ENCODE measurements at regions not wholly inside any gene's neighbourhood (a gene's known extent, or its start where the extent isn't known, plus 50 kb on each side); places are given as distances from the start of the nearest gene placed in this dataset.
"Not testable (repeated sequence)": the region's sequence is repeated elsewhere in the genome, so short reads cannot be mapped to it uniquely, and the experiment has no call there.

GRCh38 chr10:94104316-94105000 is 110.7 kb downstream of the PLCE1 start:
- H3K36me3 ChIP-seq (ENCODE audit: control insufficient read depth, insufficient read depth, low read length): no peaks in the 10 kb centered on the region
- no peak overlapping the region for H3K9ac ChIP-seq (ENCODE audit: low read depth, low read length)
- H3K27ac ChIP-seq (ENCODE audit: low read depth, low read length): no peak overlapping the region
- H3K27me3 ChIP-seq (ENCODE audit: control insufficient read depth, insufficient read depth, low read length): no peaks in the 10 kb centered on the region
- no peaks in the 10 kb centered on the region for H3K9me3 ChIP-seq (ENCODE audit: control insufficient read depth, insufficient read depth, low read length)
- no peak overlapping the region for H3K4me3 ChIP-seq (ENCODE audit: low read depth, low read length)
- H3K4me1 ChIP-seq (ENCODE audit: control insufficient read depth, insufficient read depth, low read length): no peaks in the 10 kb centered on the region; the same call in 1 of the 2 replicates

DNA sequence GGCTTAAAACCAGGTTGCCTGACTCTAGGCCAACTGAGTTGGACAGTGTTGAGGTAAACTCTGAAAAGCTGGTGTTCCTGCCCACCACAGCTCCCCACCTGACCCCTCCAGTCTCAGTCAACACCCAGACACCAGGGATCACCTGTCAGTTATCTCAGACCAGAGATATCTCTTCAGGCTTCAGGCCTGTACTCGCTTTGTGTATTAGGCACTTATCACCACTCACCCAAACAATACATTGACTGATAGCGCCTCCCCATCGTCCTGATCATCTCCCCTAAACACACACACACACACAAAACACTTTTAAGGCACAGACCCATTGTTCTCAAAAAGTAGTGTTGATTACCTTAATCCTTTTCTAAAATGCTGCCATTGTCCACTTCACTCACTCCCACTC is 111.5 kb downstream of the PLCE1 start:
- Histone ChIP-seq H3K9me3 (ENCODE audit: control insufficient read depth, insufficient read depth, low read length) (no peaks in the 10 kb centered on the region), H3K27me3 (ENCODE audit: control insufficient read depth, insufficient read depth, low read length) (no peaks in the 10 kb centered on the region), H3K9ac (ENCODE audit: low read depth, low read length) (no peak overlapping the region), H3K27ac (ENCODE audit: low read depth, low read length) (no peak overlapping the region), H3K36me3 (ENCODE audit: control insufficient read depth, insufficient read depth, low read length) (no peaks in the 10 kb centered on the region), H3K4me1 (ENCODE audit: control insufficient read depth, insufficient read depth, low read length) (no peaks in the 10 kb centered on the region; the same call in 1 of the 2 replicates), H3K4me3 (ENCODE audit: low read depth, low read length) (no peak overlapping the region)

- no peaks in the 10 kb centered on the region for H3K9me3 ChIP-seq (ENCODE audit: control insufficient read depth, insufficient read depth, low read length)
- no peaks in the 10 kb centered on the region for H3K36me3 ChIP-seq (ENCODE audit: control insufficient read depth, insufficient read depth, low read length)
- no peaks in the 10 kb centered on the region; the same call in 1 of the 2 replicates for H3K4me1 ChIP-seq (ENCODE audit: control insufficient read depth, insufficient read depth, low read length)
- H3K9ac ChIP-seq (ENCODE audit: low read depth, low read length): no peak overlapping the region
- no peaks in the 10 kb centered on the region for H3K27me3 ChIP-seq (ENCODE audit: control insufficient read depth, insufficient read depth, low read length)
- no peak overlapping the region for H3K4me3 ChIP-seq (ENCODE audit: low read depth, low read length)
- no peak overlapping the region for H3K27ac ChIP-seq (ENCODE audit: low read depth, low read length)
These were observed 113.5 kb downstream of the PLCE1 start for GRCh38 chr10:94107191-94107590.

GRCh38 chr10:94108200-94108599 is 114.5 kb downstream of the PLCE1 start:
- Histone ChIP-seq H3K27me3 (ENCODE audit: control insufficient read depth, insufficient read depth, low read length) (no peaks in the 10 kb centered on the region), H3K9ac (ENCODE audit: low read depth, low read length) (no peak overlapping the region), H3K27ac (ENCODE audit: low read depth, low read length) (no peak overlapping the region), H3K4me3 (ENCODE audit: low read depth, low read length) (no peak overlapping the region), H3K4me1 (ENCODE audit: control insufficient read depth, insufficient read depth, low read length) (no peaks in the 10 kb centered on the region; the same call in 1 of the 2 replicates), H3K36me3 (ENCODE audit: control insufficient read depth, insufficient read depth, low read length) (no peaks in the 10 kb centered on the region), H3K9me3 (ENCODE audit: control insufficient read depth, insufficient read depth, low read length) (no peaks in the 10 kb centered on the region)

- H3K27ac ChIP-seq (ENCODE audit: low read depth, low read length): no peak overlapping the region
- no peaks in the 10 kb centered on the region; the same call in 1 of the 2 replicates for H3K4me1 ChIP-seq (ENCODE audit: control insufficient read depth, insufficient read depth, low read length)
- H3K4me3 ChIP-seq (ENCODE audit: low read depth, low read length): no peak overlapping the region
- no peaks in the 10 kb centered on the region for H3K36me3 ChIP-seq (ENCODE audit: control insufficient read depth, insufficient read depth, low read length)
- no peaks in the 10 kb centered on the region for H3K9me3 ChIP-seq (ENCODE audit: control insufficient read depth, insufficient read depth, low read length)
- H3K27me3 ChIP-seq (ENCODE audit: control insufficient read depth, insufficient read depth, low read length): no peaks in the 10 kb centered on the region
- H3K9ac ChIP-seq (ENCODE audit: low read depth, low read length): no peak overlapping the region
These were observed 117.6 kb downstream of the PLCE1 start for GRCh38 chr10:94111367-94111766.

DNA sequence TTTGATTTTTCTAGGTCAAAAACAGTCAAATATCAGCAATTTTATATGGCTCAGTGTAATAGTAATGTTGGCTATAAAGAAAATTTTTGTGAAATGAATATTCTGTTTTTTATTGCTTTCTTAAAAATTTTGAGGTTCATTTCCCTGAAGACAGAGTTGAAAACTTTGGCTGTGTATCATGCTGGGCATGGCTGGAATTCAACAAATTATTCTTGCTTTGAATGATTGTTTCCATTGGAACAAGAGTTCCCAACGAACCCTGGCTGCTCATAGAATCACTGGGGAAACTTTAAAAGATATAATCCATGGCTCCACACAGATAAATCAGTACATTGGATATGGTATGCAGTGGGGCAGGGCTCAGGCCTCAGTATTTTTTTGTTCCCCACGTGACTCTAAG is 118.6 kb downstream of the PLCE1 start:
- Histone ChIP-seq H3K27me3 (ENCODE audit: control insufficient read depth, insufficient read depth, low read length) (no peaks in the 10 kb centered on the region), H3K9me3 (ENCODE audit: control insufficient read depth, insufficient read depth, low read length) (no peaks in the 10 kb centered on the region), H3K4me3 (ENCODE audit: low read depth, low read length) (no peak overlapping the region), H3K9ac (ENCODE audit: low read depth, low read length) (no peak overlapping the region), H3K36me3 (ENCODE audit: control insufficient read depth, insufficient read depth, low read length) (no peaks in the 10 kb centered on the region), H3K27ac (ENCODE audit: low read depth, low read length) (no peak overlapping the region), H3K4me1 (ENCODE audit: control insufficient read depth, insufficient read depth, low read length) (no peaks in the 10 kb centered on the region)

DNA sequence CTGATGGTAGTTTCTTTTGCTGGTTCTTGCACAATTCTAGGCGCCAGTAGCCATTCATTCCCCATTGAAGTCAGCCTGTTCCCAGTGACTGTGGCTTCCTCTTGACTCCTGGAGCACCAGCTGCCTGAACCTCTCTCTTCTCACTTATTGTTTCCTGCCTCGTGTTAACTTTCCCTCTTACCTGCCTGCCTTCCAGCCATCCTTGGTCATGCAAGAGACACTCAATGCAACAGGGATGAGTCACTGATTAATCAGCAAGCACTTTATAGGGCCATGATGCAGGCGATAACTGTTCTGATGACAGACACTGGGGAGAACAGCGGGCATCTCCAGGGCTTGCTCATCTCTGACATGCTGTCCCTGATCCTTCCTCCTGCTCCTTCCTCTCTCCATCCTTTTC is 122.0 kb downstream of the PLCE1 start:
- Histone ChIP-seq H3K27ac (ENCODE audit: low read depth, low read length) (no peak overlapping the region), H3K9ac (ENCODE audit: low read depth, low read length) (no peak overlapping the region), H3K4me1 (ENCODE audit: control insufficient read depth, insufficient read depth, low read length) (no peaks in the 10 kb centered on the region), H3K27me3 (ENCODE audit: control insufficient read depth, insufficient read depth, low read length) (no peaks in the 10 kb centered on the region), H3K4me3 (ENCODE audit: low read depth, low read length) (no peak overlapping the region), H3K9me3 (ENCODE audit: control insufficient read depth, insufficient read depth, low read length) (no peaks in the 10 kb centered on the region), H3K36me3 (ENCODE audit: control insufficient read depth, insufficient read depth, low read length) (no peaks in the 10 kb centered on the region)

DNA sequence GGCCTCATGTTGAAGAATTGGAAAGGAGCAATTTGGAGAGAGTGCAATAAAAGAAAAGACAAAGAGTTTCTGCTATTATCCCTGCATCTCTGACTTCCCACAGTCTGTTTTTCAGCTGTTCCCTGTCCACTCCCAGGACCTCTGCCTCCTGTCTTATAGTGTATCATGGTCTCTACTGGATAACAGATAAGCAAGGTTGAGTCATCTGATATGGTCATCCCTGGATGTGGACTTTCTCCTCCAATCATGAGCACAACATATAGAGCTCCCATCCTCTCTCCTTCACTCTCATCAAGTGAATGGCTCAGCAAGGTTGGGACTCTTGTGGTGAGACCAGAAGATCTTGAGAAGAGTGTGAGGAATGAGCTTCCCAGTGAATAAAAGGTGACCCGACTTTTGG is 123.1 kb downstream of the PLCE1 start:
- no peak overlapping the region for H3K4me3 ChIP-seq (ENCODE audit: low read depth, low read length)
- H3K27ac ChIP-seq (ENCODE audit: low read depth, low read length): no peak overlapping the region
- no peaks in the 10 kb centered on the region for H3K36me3 ChIP-seq (ENCODE audit: control insufficient read depth, insufficient read depth, low read length)
- no peaks in the 10 kb centered on the region for H3K9me3 ChIP-seq (ENCODE audit: control insufficient read depth, insufficient read depth, low read length)
- H3K27me3 ChIP-seq (ENCODE audit: control insufficient read depth, insufficient read depth, low read length): no peaks in the 10 kb centered on the region
- no peak overlapping the region for H3K9ac ChIP-seq (ENCODE audit: low read depth, low read length)
- H3K4me1 ChIP-seq (ENCODE audit: control insufficient read depth, insufficient read depth, low read length): no peaks in the 10 kb centered on the region

GRCh38 chr10:94122211-94122610 is 128.5 kb downstream of the PLCE1 start:
- Histone ChIP-seq H3K9me3 (ENCODE audit: control insufficient read depth, insufficient read depth, low read length) (no peaks in the 10 kb centered on the region), H3K4me1 (ENCODE audit: control insufficient read depth, insufficient read depth, low read length) (peaks cover 11% of the 10 kb centered on the region; the same call in 1 of the 2 replicates), H3K9ac (ENCODE audit: low read depth, low read length) (no peak overlapping the region), H3K27me3 (ENCODE audit: control insufficient read depth, insufficient read depth, low read length) (no peaks in the 10 kb centered on the region), H3K27ac (ENCODE audit: low read depth, low read length) (no peak overlapping the region), H3K36me3 (ENCODE audit: control insufficient read depth, insufficient read depth, low read length) (no peaks in the 10 kb centered on the region), H3K4me3 (ENCODE audit: low read depth, low read length) (no peak overlapping the region)

GRCh38 chr10:94123258-94123995 is 129.7 kb downstream of the PLCE1 start:
- H3K9me3 ChIP-seq (ENCODE audit: control insufficient read depth, insufficient read depth, low read length): no peaks in the 10 kb centered on the region
- peaks cover 11% of the 10 kb centered on the region; the same call in 1 of the 2 replicates for H3K4me1 ChIP-seq (ENCODE audit: control insufficient read depth, insufficient read depth, low read length)
- no peak overlapping the region for H3K9ac ChIP-seq (ENCODE audit: low read depth, low read length)
- H3K4me3 ChIP-seq (ENCODE audit: low read depth, low read length): no peak overlapping the region
- H3K27me3 ChIP-seq (ENCODE audit: control insufficient read depth, insufficient read depth, low read length): no peaks in the 10 kb centered on the region
- no peaks in the 10 kb centered on the region for H3K36me3 ChIP-seq (ENCODE audit: control insufficient read depth, insufficient read depth, low read length)
- peak overlapping the region; percentile 23 for H3K27ac ChIP-seq (ENCODE audit: low read depth, low read length)

GRCh38 chr10:94124147-94124546 is 130.4 kb downstream of the PLCE1 start:
- H3K9me3 ChIP-seq (ENCODE audit: control insufficient read depth, insufficient read depth, low read length); H3K27me3 ChIP-seq (ENCODE audit: control insufficient read depth, insufficient read depth, low read length); H3K4me3 ChIP-seq (ENCODE audit: low read depth, low read length); H3K27ac ChIP-seq (ENCODE audit: low read depth, low read length); H3K9ac ChIP-seq (ENCODE audit: low read depth, low read length); H3K36me3 ChIP-seq (ENCODE audit: control insufficient read depth, insufficient read depth, low read length): not testable (repeated sequence)
- H3K4me1 ChIP-seq (ENCODE audit: control insufficient read depth, insufficient read depth, low read length): peaks cover 11% of the 10 kb centered on the region; the same call in 1 of the 2 replicates
